Effector memory CD4-positive, alpha-beta T cell (primary cell): ENCODE measurements at regions not wholly inside any gene's neighbourhood (a gene's known extent, or its start where the extent isn't known, plus 50 kb on each side); places are given as distances from the start of the nearest gene placed in this dataset.
"Not testable (repeated sequence)": the region's sequence is repeated elsewhere in the genome, so short reads cannot be mapped to it uniquely, and the experiment has no call there.

Source experiments
- DNase-seq, 3 donors: peaks; one replicate each; pipeline ENCODE4 v3.0.0-alpha.2; 2020
- H3K27ac ChIP-seq: 2 replicates; pipeline ENCODE4 v1.7.0; 2013; ENCODE audit warnings: mild to moderate bottlenecking, low read length, moderate library complexity; ENCODE audit not compliant: insufficient read depth, poor library complexity, severe bottlenecking
- H3K27me3 ChIP-seq: replicated peaks from 2 replicates; pipeline ENCODE4 v1.7.0; 2013; ENCODE audit warnings: mild to moderate bottlenecking, low read length; ENCODE audit not compliant: insufficient read depth, control insufficient read depth, poor library complexity, severe bottlenecking
- H3K36me3 ChIP-seq: 2 replicates; pipeline ENCODE4 v1.7.0; 2013; ENCODE audit warnings: mild to moderate bottlenecking, low read length, moderate library complexity; ENCODE audit not compliant: control insufficient read depth, insufficient read depth
- H3K4me1 ChIP-seq: 2 replicates; pipeline ENCODE4 v1.7.0; 2013; ENCODE audit warnings: low read length, mild to moderate bottlenecking; ENCODE audit not compliant: control insufficient read depth, insufficient read depth, poor library complexity, severe bottlenecking
- H3K4me3 ChIP-seq: 2 replicates; pipeline ENCODE4 v1.7.0; 2013; ENCODE audit warnings: low read length, low read depth, mild to moderate bottlenecking; ENCODE audit not compliant: insufficient read depth, poor library complexity, severe bottlenecking
- H3K9me3 ChIP-seq: 2 replicates; pipeline ENCODE4 v1.7.0; 2013; ENCODE audit warnings: mild to moderate bottlenecking, low read length, moderate library complexity; ENCODE audit not compliant: control insufficient read depth

DNA sequence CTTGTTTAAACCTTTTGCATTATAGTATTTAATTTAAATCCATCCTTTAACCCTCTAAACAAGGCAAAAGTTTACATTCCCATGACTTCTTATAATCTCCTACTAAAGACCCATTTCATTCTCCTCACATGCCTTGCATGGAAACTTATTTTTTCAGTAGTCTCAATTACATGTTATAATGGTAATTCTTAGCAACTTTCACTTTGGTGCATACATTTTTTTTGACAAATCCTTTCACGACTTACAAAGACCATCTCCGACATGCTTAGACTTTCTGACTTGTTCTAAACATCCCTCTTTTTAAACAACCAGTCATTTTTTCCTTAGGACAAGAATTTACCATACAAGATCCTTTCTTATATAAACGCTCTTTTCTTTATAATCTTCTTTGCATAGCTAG lies 615.4 kb upstream of the GBE1 start:
- H3K27ac ChIP-seq, result no peak overlapping the region
- no peaks in the 10 kb centered on the region for H3K9me3 ChIP-seq
- no peaks in the 10 kb centered on the region for H3K4me1 ChIP-seq
- no peak overlapping the region for H3K4me3 ChIP-seq
- DNase-seq, result no peak
- H3K36me3 ChIP-seq, result no peaks in the 10 kb centered on the region
- H3K27me3 ChIP-seq, result no peaks in the 10 kb centered on the region

DNA sequence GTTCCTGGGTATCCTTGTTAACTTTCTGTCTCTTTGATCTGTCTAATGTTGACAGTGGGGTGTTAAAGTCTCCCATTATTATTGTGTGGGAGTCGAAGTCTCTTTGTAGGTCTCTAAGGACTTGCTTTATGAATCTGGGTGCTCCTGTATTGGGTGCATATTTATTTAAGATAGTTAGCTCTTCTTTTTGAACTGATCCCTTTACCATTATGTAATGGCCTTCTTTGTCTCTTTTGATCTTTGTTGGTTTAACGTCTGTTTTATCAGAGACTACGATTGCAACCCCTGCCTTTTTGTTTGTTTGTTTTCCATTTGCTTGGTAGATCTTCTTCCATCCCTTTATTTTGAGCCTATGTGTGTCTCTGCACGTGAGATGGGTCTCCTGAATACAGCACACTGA lies 612.4 kb upstream of the GBE1 start:
- H3K27me3 ChIP-seq, H3K36me3 ChIP-seq, H3K4me1 ChIP-seq, H3K27ac ChIP-seq, H3K4me3 ChIP-seq, H3K9me3 ChIP-seq, DNase-seq: not testable (repeated sequence)

DNA sequence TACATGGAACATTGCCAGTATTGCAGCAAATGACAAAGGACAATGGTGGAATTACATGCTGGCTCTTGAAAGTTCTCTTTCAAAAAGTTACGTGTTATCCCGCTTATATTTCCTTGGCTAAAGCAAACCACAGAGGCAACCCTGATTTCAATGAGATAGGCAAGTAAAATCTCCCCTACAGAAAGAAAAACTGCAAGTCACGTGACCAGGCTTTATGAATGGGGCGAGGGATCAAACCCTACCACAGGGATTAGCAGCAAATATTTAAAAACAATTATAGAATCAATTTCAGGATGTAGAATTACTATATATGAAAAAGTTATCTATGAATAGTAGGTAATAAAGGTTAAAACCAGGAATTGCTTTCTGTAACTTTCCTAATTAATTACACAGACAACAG lies 603.4 kb upstream of the GBE1 start:
- H3K9me3 ChIP-seq, result no peaks in the 10 kb centered on the region
- no peaks in the 10 kb centered on the region for H3K27me3 ChIP-seq
- DNase-seq, result no peak
- H3K36me3 ChIP-seq, result no peaks in the 10 kb centered on the region
- H3K4me1 ChIP-seq, result no peaks in the 10 kb centered on the region
- H3K27ac ChIP-seq, result no peak overlapping the region
- no peak overlapping the region for H3K4me3 ChIP-seq

DNA sequence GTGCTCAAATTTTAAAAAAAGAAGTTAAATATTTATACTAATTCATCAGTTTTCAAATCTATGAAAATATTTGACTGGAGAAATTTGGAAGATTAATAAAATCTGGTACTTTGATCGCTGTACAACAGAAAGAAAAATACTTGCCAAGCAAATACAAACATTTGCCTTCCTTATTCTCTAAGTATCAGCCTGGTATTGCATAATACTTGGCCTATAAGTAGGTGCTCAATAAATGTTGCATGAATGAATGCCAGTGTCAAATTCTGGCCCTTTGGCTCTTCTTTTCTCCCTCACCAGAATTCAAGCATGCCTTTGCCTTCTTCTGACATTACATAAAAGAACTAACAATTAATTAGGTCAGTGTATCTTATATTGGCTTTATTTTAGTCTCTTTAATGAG lies 601.7 kb upstream of the GBE1 start:
- DNase-seq, result no peak
- no peak overlapping the region for H3K4me3 ChIP-seq
- no peaks in the 10 kb centered on the region for H3K36me3 ChIP-seq
- no peaks in the 10 kb centered on the region for H3K27me3 ChIP-seq
- H3K9me3 ChIP-seq, result no peaks in the 10 kb centered on the region
- H3K4me1 ChIP-seq, result no peaks in the 10 kb centered on the region
- no peak overlapping the region for H3K27ac ChIP-seq

DNA sequence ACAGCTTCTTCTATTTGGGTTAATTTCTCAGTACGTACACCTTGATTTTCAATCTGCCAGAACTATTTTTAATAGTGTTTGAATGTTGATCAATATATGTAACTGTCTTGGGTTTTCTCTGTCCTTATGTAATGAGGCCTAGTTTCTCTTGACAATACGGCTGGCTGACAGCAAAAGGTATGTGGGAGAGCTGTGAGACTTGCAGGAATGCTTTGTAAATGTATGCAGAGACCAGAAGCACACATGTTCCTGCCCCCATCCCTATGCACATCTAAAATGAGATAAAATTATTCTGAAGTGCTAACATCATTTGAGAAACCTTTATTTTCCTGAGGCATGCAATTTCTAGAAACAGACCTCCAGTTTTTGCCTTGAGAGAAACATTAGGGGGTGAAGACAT lies 593.8 kb upstream of the GBE1 start:
- H3K27me3 ChIP-seq, result no peaks in the 10 kb centered on the region
- no peaks in the 10 kb centered on the region for H3K4me1 ChIP-seq

DNA sequence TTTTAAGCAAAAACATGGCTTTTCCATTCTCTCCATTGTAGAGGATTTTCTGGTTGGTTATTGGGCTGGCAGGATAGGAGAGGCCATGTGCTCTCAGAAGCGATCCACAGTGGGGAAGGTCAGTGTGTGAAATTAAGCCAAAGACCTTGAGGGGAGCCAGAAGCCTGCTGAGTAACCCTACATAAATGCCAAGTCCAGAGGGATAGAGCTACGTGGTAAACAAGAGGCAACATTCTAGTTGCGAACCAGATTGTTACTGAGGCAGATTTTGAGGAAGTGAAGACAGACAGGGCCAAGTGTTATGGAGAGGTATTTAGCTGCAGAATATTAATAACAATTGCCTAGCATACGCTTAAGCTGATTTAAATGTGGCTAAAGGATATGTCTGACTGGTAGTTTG lies 592.8 kb upstream of the GBE1 start:
- Histone ChIP-seq H3K4me1 (no peaks in the 10 kb centered on the region), H3K27ac (no peak overlapping the region), H3K27me3 (no peaks in the 10 kb centered on the region), H3K9me3 (no peaks in the 10 kb centered on the region), H3K4me3 (no peak overlapping the region), H3K36me3 (no peaks in the 10 kb centered on the region)
- DNase-seq, result no peak

More for the DNA sequence above, 593.8 kb upstream of the GBE1 start:
- Histone ChIP-seq H3K27ac (no peak overlapping the region), H3K36me3 (no peaks in the 10 kb centered on the region), H3K9me3 (no peaks in the 10 kb centered on the region), H3K4me3 (no peak overlapping the region)
- no peak for DNase-seq

DNA sequence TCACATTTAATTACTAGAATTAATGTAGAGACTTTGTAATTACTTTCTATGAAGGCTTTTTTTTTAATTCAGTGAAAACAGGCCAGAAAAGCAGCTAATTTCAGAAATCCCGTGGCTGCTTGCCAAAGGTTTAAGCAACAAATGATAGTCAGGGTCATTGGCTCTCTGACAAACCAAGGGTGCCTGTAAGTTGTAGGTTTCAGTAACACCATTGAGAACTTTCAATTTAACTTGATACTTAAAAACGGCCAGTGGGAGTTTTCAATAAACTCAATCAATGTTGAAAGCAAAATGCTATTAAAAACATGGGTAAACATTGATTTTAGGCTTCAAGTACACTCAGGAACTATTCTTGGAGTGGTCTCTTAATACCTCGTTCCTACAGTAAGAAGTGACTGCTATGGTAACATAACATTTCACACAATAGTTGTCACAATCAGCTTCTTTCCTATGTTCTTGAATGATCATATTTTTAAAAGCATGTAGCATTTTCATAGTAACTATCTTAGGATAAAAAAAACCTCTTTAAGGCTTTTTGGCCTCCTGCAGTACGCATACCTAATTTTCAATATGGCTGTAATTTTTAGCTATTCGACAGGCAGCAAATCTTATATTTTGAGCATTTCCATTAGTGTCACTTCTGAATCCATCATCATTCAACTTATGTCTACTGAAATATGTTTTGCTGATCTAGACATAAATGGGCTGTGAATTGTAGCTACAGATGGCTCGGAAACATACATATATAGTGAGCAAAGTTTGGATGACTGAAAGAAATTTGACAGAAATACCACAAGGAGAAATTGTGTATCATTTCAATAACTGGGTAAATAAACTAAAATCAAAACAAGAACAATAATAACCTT lies 592.1 kb upstream of the GBE1 start:
- Histone ChIP-seq H3K4me1 (no peaks in the 10 kb centered on the region), H3K9me3 (no peaks in the 10 kb centered on the region), H3K36me3 (no peaks in the 10 kb centered on the region), H3K27me3 (no peaks in the 10 kb centered on the region), H3K4me3 (no peak overlapping the region), H3K27ac (no peak overlapping the region)
- DNase-seq, result no peak

DNA sequence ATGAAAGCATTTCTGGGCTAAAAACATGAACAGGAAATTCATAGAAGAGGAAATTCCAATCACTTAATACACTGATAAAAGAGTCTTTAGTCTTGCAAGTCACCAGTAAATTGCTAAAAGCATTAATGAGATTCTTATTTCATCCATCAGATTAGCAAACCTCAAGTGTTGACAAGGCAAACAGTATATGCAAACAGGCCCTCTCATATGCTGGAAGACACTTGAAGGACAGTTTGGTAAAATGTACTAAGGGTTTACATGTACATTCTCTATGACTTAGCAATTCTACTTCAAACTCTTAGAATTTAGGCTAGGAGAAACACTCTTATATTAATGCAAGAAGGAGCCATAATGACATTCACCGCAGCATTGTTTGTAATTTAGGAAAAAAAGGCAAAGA lies 586.1 kb upstream of the GBE1 start:
- Histone ChIP-seq H3K27ac (no peak overlapping the region), H3K36me3 (no peaks in the 10 kb centered on the region)
- no peak for DNase-seq

DNA sequence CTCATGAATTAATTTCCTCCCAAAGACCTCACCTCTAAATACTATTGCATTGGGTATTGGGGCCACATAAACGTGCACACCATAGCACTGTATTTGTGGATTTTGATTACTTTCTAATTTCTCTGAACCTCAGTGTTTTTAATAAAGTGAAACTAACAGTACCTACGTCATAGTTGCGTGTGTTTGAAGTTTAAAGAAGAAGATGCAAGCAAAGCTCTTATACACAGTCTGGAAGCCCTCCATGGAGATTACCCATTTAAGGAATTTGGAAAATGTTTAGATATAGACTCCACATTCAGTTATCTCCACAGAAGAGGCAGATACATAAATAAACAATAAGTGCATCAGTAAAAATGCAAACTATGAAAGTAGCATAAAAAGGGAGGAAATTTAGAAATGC lies 581.1 kb upstream of the GBE1 start:
- no peaks in the 10 kb centered on the region for H3K9me3 ChIP-seq

More for the DNA sequence above, 586.1 kb upstream of the GBE1 start:
- Histone ChIP-seq H3K9me3 (no peaks in the 10 kb centered on the region), H3K27me3 (no peaks in the 10 kb centered on the region), H3K4me3 (no peak overlapping the region), H3K4me1 (no peaks in the 10 kb centered on the region)

DNA sequence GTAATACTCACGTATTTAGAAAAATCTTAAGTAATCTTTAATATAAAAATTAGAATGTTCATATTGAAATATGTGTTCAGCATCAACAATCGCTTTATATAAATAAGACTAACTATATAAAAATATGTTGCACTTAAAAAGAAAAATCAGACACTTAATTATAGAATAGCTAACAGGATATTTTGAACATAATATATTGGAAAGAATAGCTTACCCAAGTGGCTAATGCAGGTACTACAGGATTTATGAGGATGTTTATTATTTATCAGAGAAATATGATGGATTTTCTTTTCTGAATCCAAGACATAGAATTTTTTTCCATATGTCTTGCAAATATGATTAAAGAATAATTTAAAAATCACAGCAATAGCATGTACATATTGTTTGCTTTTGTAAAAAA lies 567.9 kb upstream of the GBE1 start:
- H3K4me1 ChIP-seq, result no peaks in the 10 kb centered on the region
- no peaks in the 10 kb centered on the region for H3K27me3 ChIP-seq
- no peak overlapping the region for H3K4me3 ChIP-seq
- DNase-seq, result no peak
- no peaks in the 10 kb centered on the region for H3K36me3 ChIP-seq
- H3K27ac ChIP-seq, result no peak overlapping the region
- no peaks in the 10 kb centered on the region for H3K9me3 ChIP-seq

More for the DNA sequence above, 581.1 kb upstream of the GBE1 start:
- Histone ChIP-seq H3K27ac (no peak overlapping the region), H3K4me3 (no peak overlapping the region), H3K36me3 (no peaks in the 10 kb centered on the region), H3K4me1 (no peaks in the 10 kb centered on the region), H3K27me3 (no peaks in the 10 kb centered on the region)
- no peak for DNase-seq
